K562 (cell line): ENCODE measurements at regions not wholly inside any gene's neighbourhood (a gene's known extent, or its start where the extent isn't known, plus 50 kb on each side); places are given as distances from the start of the nearest gene placed in this dataset.

Experiments used
- ATAC-seq: fragments of 200-7000 bp; cut with Tn5 transposase; 3 replicates; pipeline ENCODE4 v1.9.1; 2020; ENCODE audit warnings: moderate library complexity
- BruUV-seq: library from RNA; stranded (reverse); fragments of 400-500 nt; replicated peaks from 2 replicates; lab custom pipeline; 2021; lab: Mats Ljungman, UMichigan
- CTCF ChIA-PET: fragments of 300-600 bp; formaldehyde crosslinking; extraction: SDS; loops from one replicate; lab custom pipeline; 2021; ENCODE audit warnings: low intra/inter-chr PET ratio; lab: Yijun Ruan, JAX
- POLR2A ChIA-PET: fragments of 300-600, 350-650 bp; sonication (Branson Sonifier 250); formaldehyde crosslinking; extraction: SDS; loops from one replicate; lab custom pipeline; 2021; ENCODE audit warnings: antibody characterized with exemption, inconsistent platforms; lab: Yijun Ruan, JAX
- DNase-seq, 4 experiments: peaks; one replicate each; pipeline versions ENCODE4 v3.0.0 to v3.0.0-alpha.2; 2011 to 2018; ENCODE audit warnings: low spot score in 3 of 4, mixed read lengths in 3 of 4; ENCODE audit errors: extremely low read depth in 1 of 4
- FAIRE-seq: peaks from 2 replicates; lab custom pipeline; 2011; peaks lifted over from hg19 to GRCh38; lab: Jason Lieb, UNC
- H2AFZ ChIP-seq: 2 replicates; pipeline ENCODE4 v1.6.0; 2011; ENCODE audit warnings: low read depth, low read length, control low read depth, inconsistent platforms
- H3K27ac ChIP-seq: fragments of 200-600 bp; 3 replicates; pipeline ENCODE4 v1.8.0; 2011; ENCODE audit warnings: low read depth, mild to moderate bottlenecking, control low read depth, inconsistent platforms, low read length, moderate library complexity, mixed read lengths; ENCODE audit errors: extremely low read depth
- H3K27me3 ChIP-seq, 2 experiments: fragments of 300-600 bp in 1 of 2; 2 replicates in 1 of 2; 3 replicates in 1 of 2; pipeline versions ENCODE4 v1.6.0 to v1.8.0; 2011; ENCODE audit warnings: inconsistent platforms in 2 of 2, low read length in 2 of 2, mild to moderate bottlenecking in 1 of 2, mixed read lengths in 1 of 2, moderate library complexity in 1 of 2; ENCODE audit not compliant: control insufficient read depth in 2 of 2, insufficient read depth in 2 of 2
- H3K36me3 ChIP-seq: fragments of 300-600 bp; 3 replicates; pipeline ENCODE4 v1.8.0; 2011; ENCODE audit warnings: mild to moderate bottlenecking, low read length, inconsistent platforms; ENCODE audit not compliant: control insufficient read depth, insufficient read depth
- H3K4me1 ChIP-seq, 2 experiments: fragments of 200-600 bp in 1 of 2; replicated peaks in 1 of 2; 2 replicates in 1 of 2; 3 replicates in 1 of 2; pipeline versions ENCODE4 v1.5.1 to v1.8.0; 2011; ENCODE audit warnings: inconsistent platforms in 2 of 2, low read length in 2 of 2, mild to moderate bottlenecking in 1 of 2, mixed read lengths in 1 of 2, moderate library complexity in 1 of 2; ENCODE audit not compliant: control insufficient read depth in 2 of 2, insufficient read depth in 2 of 2
- H3K4me2 ChIP-seq: 2 replicates; pipeline ENCODE4 v1.6.1; 2011; ENCODE audit warnings: low read length, control low read depth, inconsistent platforms, mixed read lengths; ENCODE audit not compliant: insufficient read depth
- H3K4me3 ChIP-seq: fragments of 200-600 bp; sonication (generic), shearing (Covaris generic); 2 replicates; pipeline ENCODE4 v1.5.1; 2016; ENCODE audit warnings: control low read depth, inconsistent platforms
- H3K79me2 ChIP-seq: fragments of 200-600 bp; 3 replicates; pipeline ENCODE4 v1.8.0; 2011; ENCODE audit warnings: low read length, inconsistent platforms; ENCODE audit not compliant: control insufficient read depth, insufficient read depth
- H3K9ac ChIP-seq, 2 experiments: 2 replicates each; pipeline versions ENCODE4 v1.6.0 to v1.6.1; 2011; ENCODE audit warnings: low read depth in 2 of 2, low read length in 2 of 2, control low read depth in 1 of 2, inconsistent platforms in 1 of 2, mild to moderate bottlenecking in 1 of 2, mixed read lengths in 1 of 2; ENCODE audit not compliant: insufficient read depth in 1 of 2
- H3K9me1 ChIP-seq: one replicate; pipeline ENCODE4 v1.6.0; 2011; ENCODE audit warnings: inconsistent platforms, mild to moderate bottlenecking, low read length, moderate library complexity; ENCODE audit not compliant: control insufficient read depth, insufficient read depth
- H3K9me3 ChIP-seq: replicated peaks from 2 replicates; pipeline ENCODE4 v1.5.1; 2011; ENCODE audit warnings: low read depth, low read length, inconsistent platforms; ENCODE audit not compliant: control insufficient read depth, insufficient read depth
- H4K20me1 ChIP-seq: replicated peaks from 2 replicates; pipeline ENCODE4 v1.6.1; 2011; ENCODE audit warnings: low read length, inconsistent platforms, mixed read lengths; ENCODE audit not compliant: control insufficient read depth, insufficient read depth
- ARHGAP35 ChIP-seq: fragments of 450-650 bp; IDR thresholded peaks from 2 replicates; pipeline ENCODE4 v1.6.1; 2018; ENCODE audit not compliant: partially characterized antibody
- BMI1 ChIP-seq: fragments of 150-350 bp; IDR thresholded peaks from 2 replicates; pipeline ENCODE4 v1.6.1; 2014; ENCODE audit warnings: low read length
- CSDE1 ChIP-seq, 2 experiments: fragments of 450-650 bp; IDR thresholded peaks; 2 replicates each; pipeline ENCODE4 v1.6.1; 2016; ENCODE audit warnings: mild to moderate bottlenecking in 1 of 2
- FOXK1 ChIP-seq: sonication (generic); formaldehyde crosslinking; IDR thresholded peaks from 2 replicates; pipeline ENCODE4 v1.8.0; 2022; ENCODE audit warnings: missing genetic modification reagents, mild to moderate bottlenecking, borderline replicate concordance
- IFI16 ChIP-seq: fragments of 250-450 bp; sonication (Bioruptor Pico); IDR thresholded peaks from 2 replicates; pipeline ENCODE4 v2.1.2; 2022; ENCODE audit warnings: mild to moderate bottlenecking, inconsistent platforms
- NCOA4 ChIP-seq: fragments of 450-650 bp; IDR thresholded peaks from 2 replicates; pipeline ENCODE4 v1.6.1; 2018; ENCODE audit warnings: mild to moderate bottlenecking; ENCODE audit not compliant: partially characterized antibody
- NKRF ChIP-seq: fragments of 450-650 bp; IDR thresholded peaks from 2 replicates; pipeline ENCODE4 v1.6.1; 2016; ENCODE audit warnings: borderline replicate concordance
- PREB ChIP-seq: sonication (generic); formaldehyde crosslinking; IDR thresholded peaks from 2 replicates; pipeline ENCODE4 v1.8.1; 2023; ENCODE audit warnings: mild to moderate bottlenecking, missing genetic modification reagents
- RBFOX2 ChIP-seq: fragments of 200-400 bp; formaldehyde crosslinking; IDR thresholded peaks from 2 replicates; pipeline ENCODE4 v1.6.1; 2017; ENCODE audit warnings: low read depth, mild to moderate bottlenecking, low read length, moderate library complexity
- SRSF7 ChIP-seq: fragments of 200-400 bp; formaldehyde crosslinking; optimal IDR thresholded peaks from 2 replicates; pipeline ENCODE3; 2017; ENCODE audit warnings: mild to moderate bottlenecking, low read depth, low read length
- ZNF253 ChIP-seq: fragments of 250-450 bp; sonication (Bioruptor Pico); conservative IDR thresholded peaks from 2 replicates; pipeline ENCODE4 v1.6.1; 2021; ENCODE audit warnings: mild to moderate bottlenecking
- ZNF398 ChIP-seq: fragments of 250-450 bp; sonication (Bioruptor Pico); IDR thresholded peaks from 2 replicates; pipeline ENCODE4 v1.8.0; 2021; ENCODE audit warnings: moderate library complexity, mild to moderate bottlenecking, inconsistent platforms
- WGBS: fragments of 100-300 bp; shearing (Covaris generic); methylation state at CpG from one replicate; pipeline ENCODE4 v1.1.6; 2016; ENCODE audit warnings: low coverage, mixed read lengths; ENCODE audit not compliant: insufficient coverage; ENCODE audit errors: missing lambda C conversion rate; 5-methylcytosine and 5-hydroxymethylcytosine counted together
- in situ Hi-C: fragments of 300-500 bp; cut with MboI; formaldehyde crosslinking; loops from 4 replicates; pipeline ENCODE4 v1.15.0; 2018; ENCODE audit warnings: inconsistent platforms, mixed read lengths
- intact Hi-C: fragments of 100-400 bp; cut with micrococcal nuclease; formaldehyde crosslinking; loops from 2 replicates; pipeline ENCODE4 v1.14.2; 2022

GRCh38 chr5:116778651-116779280 lies 204.1 kb upstream of the SEMA6A start (continued):
- TF ChIP-seq NKRF (no peak), IFI16 (CRISPR knock-in tag) (no peak)
- TF ChIP-seq, all 486 proteins: peak for 0

GRCh38 chr5:116778032-116778431 lies 203.4 kb upstream of the SEMA6A start:
- Histone ChIP-seq H3K9me1 (no peaks in the 10 kb centered on the region), H3K4me2 (no peak overlapping the region), H4K20me1 (no peaks in the 10 kb centered on the region), H3K27ac (no peak overlapping the region), H3K9ac (no peak overlapping the region), H3K27me3 (no peaks in the 10 kb centered on the region), H3K36me3 (no peaks in the 10 kb centered on the region), H3K9me3 (no peaks in the 10 kb centered on the region), H2AFZ (no peak overlapping the region), H3K4me1 (no peaks in the 10 kb centered on the region), H3K79me2 (no peaks in the 10 kb centered on the region), H3K4me3 (no peak overlapping the region)
- in situ Hi-C loops (no loop called here), intact Hi-C loops (no loop called here)
- DNase-seq: no peak
- WGBS: 0% methylated on average over 10 of the region's 10 CpGs
- no peak for ATAC-seq
- ChIA-PET CTCF (no interaction called here), POLR2A (interaction anchor here (0.7 kb wide), 1 partner anchor 26 kb away, joined by 3 read pairs; no protein-coding TSS in a partner anchor)
- no peak for FAIRE-seq
- BruUV-seq: no TSS peak
- TF ChIP-seq ZNF253 (CRISPR knock-in tag): no peak
- TF ChIP-seq ARHGAP35: no peak
- no peak for TF ChIP-seq PREB
- no peak for TF ChIP-seq RBFOX2
- no peak for TF ChIP-seq BMI1
- no peak for TF ChIP-seq SRSF7
- TF ChIP-seq CSDE1 (IDR thresholded peaks at IDR 0.05): no peak
- no peak for TF ChIP-seq ZNF398 (CRISPR knock-in tag)
- TF ChIP-seq NCOA4: no peak
- TF ChIP-seq FOXK1 (CRISPR knock-in tag): no peak
